ENCODE measurements at regions not wholly inside any gene's neighbourhood (a gene's known extent, or its start where the extent isn't known, plus 50 kb on each side); places are given as distances from the start of the nearest gene placed in this dataset.

DNA sequence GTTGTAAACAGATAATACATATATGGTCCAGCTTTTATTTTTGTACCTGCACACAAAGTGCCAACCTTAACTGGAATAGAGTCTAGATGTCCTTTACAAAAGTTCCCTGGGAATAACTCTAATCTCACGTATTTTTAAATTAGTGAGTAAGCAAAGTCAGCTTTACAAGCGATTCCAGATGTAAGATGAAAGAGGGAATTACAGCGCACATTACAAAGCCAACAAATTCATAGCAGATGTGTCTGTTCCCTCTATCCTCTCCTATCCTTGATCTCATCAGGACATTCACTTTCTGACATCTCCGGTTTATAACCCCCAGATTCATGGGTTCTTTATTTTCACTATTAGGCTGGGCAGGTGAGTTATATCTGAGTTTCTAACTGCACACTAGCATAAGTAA lies 406.8 kb upstream of the ZNF385D start:
- DNase-seq (ENCODE audit: low spot score in 2 of 2) (no peak), ATAC-seq (no peak)
- H3K27ac Mint-ChIP-seq = no peak overlapping the region
- no peaks in the 10 kb centered on the region for H3K36me3 Mint-ChIP-seq
- peaks cover 25% of the 10 kb centered on the region for H3K9me3 Mint-ChIP-seq
- no peaks in the 10 kb centered on the region for H3K4me1 Mint-ChIP-seq
- no peak overlapping the region for H3K4me3 Mint-ChIP-seq

DNA sequence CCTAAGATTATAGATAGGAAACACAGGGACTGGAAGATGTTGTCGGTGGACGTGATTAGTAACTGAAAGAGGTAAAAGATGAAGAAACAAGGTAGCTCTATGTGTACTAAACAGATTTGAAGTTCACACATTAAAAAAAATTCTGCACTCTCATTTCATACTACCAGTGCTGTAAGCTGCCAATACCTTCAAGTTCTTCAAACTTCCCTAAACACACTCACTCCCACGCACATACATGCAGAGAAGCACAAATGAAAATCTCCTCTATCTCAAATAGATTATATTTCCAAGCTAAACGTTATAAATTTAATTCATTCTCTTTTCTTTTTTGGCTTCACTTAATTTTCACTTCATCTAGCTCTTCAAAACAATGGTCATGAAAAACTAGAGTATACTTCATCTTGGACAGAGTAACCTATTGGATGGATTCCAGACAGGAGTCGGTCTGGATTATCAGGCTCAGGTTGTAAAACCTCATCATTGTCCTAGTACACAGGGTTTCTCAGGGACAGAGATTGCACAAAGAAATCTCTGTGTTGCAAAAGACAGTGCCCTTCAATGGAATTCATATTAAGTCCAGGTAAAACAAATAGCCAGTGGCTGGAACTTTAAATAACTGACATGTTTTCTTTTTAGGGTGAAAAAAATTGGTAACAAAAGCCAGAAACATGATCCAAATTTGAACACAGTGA lies 408.1 kb upstream of the ZNF385D start:
- DNase-seq (ENCODE audit: low spot score in 2 of 2) (no peak), ATAC-seq (no peak)
- Mint-ChIP-seq H3K36me3 (no peaks in the 10 kb centered on the region), H3K27ac (no peak overlapping the region), H3K4me1 (no peaks in the 10 kb centered on the region), H3K9me3 (peaks cover 23% of the 10 kb centered on the region), H3K4me3 (no peak overlapping the region)

DNA sequence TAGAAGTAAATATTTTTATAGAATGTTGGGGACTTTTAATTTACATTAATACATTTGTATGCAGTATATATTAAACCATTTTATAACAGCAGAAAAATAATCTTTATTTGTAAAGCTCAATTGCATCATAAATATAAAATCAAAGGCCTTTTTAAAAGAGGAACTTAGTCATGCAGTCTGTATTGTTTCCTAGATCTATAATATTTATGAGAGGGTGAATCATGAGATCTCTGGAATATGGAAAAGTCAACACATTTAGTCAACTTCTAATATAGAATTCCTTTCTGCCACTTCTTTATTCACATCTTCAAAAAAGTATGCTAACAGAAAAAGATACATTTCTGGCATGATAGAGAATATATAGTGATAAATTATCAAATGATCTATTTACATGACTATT lies 410.3 kb upstream of the ZNF385D start:
- Mint-ChIP-seq H3K27ac (no peak overlapping the region), H3K4me1 (no peaks in the 10 kb centered on the region), H3K9me3 (peaks cover 21% of the 10 kb centered on the region), H3K4me3 (no peak overlapping the region), H3K36me3 (no peaks in the 10 kb centered on the region)
- DNase-seq (ENCODE audit: low spot score in 2 of 2) (no peak), ATAC-seq (no peak)

DNA sequence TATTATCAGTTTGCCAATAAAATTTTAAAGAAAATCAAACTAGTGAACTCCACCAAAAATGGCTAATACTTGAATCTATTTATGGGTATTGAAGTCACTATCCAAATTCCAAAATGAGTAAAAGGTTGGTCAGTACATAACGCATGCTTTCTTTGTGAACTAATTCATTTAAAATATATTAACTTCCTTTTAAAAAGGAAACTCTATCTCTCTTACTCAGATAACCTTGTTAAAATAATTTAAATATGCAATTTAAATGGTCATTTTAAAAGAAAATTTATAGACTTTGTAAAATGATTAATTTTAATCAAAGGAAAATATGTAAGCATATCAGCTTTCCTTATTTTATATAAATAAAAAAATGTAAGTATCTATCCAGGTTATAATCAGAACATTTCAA lies 419.4 kb upstream of the ZNF385D start:
- no peak for ATAC-seq
- Mint-ChIP-seq H3K4me1 (no peaks in the 10 kb centered on the region), H3K27ac (no peak overlapping the region), H3K4me3 (no peak overlapping the region), H3K9me3 (peaks cover 6% of the 10 kb centered on the region), H3K36me3 (no peaks in the 10 kb centered on the region)
- DNase-seq (ENCODE audit: low spot score in 2 of 2) = no peak

DNA sequence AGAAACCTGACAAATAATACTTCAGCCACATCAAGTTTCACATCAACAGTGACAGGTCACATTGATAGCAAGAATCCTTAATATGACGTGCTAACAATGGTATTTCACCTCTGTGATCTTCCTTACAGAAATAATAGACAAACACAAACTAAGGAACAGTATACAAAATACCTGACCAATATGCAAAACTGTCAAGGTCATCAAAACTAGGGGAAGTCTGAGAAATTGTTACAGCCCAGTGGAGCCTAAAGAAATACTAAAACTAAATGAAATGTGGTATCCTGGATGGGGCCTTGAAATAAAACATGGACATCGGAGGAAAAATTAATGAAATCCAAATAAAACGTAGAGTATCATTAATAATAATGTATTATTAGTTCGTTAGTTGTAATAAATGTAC lies 422.0 kb upstream of the ZNF385D start:
- Mint-ChIP-seq H3K4me3 (no peak overlapping the region), H3K27ac (no peak overlapping the region), H3K36me3 (no peaks in the 10 kb centered on the region), H3K9me3 (no peaks in the 10 kb centered on the region), H3K4me1 (no peaks in the 10 kb centered on the region)
- ATAC-seq (no peak), DNase-seq (ENCODE audit: low spot score in 2 of 2) (no peak)

DNA sequence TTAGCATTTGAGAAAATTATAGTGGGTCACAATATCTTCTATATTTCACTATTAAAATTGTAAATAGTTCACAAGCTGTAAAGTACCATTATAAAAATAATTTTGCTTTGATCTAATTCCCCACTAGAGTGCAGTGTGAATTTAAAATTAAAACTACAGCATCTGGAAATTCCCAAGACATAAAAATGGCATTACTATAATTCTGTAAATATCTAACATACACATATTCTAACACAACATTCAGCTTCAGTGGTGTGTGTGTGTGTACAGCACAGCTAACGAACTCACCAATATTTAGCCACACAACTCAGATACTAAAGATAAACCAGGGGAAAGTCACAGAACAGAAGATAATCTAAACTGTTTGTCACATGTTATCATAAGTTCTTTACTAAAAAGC lies 424.9 kb upstream of the ZNF385D start:
- Mint-ChIP-seq H3K4me3 (no peak overlapping the region), H3K9me3 (peaks cover 9% of the 10 kb centered on the region), H3K36me3 (no peaks in the 10 kb centered on the region), H3K27ac (no peak overlapping the region), H3K4me1 (no peaks in the 10 kb centered on the region)
- ATAC-seq = no peak
- DNase-seq (ENCODE audit: low spot score in 2 of 2) = no peak

DNA sequence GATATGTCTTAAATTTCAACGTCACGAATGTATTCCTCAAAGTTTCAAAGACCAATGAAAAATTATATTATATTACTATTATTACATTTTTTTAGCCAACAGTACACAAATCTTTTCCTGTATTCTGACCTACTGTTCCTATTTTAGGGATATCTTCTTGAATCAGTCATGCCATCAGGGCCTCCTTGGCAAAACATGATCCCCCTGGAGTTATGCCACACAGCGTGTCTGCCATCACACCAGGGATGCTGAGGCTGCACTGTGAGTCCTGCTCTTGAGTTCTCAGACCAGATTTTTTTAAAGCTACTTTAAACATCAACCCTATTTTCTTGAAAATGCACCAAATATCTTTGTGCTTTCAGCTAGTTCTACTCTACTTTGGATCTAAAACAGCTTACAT lies 425.9 kb upstream of the ZNF385D start:
- peaks cover 9% of the 10 kb centered on the region for H3K9me3 Mint-ChIP-seq
- H3K4me1 Mint-ChIP-seq = no peaks in the 10 kb centered on the region
- DNase-seq (ENCODE audit: low spot score in 2 of 2) = no peak
- no peak overlapping the region for H3K27ac Mint-ChIP-seq
- no peaks in the 10 kb centered on the region for H3K36me3 Mint-ChIP-seq
- ATAC-seq = no peak
- H3K4me3 Mint-ChIP-seq = no peak overlapping the region

DNA sequence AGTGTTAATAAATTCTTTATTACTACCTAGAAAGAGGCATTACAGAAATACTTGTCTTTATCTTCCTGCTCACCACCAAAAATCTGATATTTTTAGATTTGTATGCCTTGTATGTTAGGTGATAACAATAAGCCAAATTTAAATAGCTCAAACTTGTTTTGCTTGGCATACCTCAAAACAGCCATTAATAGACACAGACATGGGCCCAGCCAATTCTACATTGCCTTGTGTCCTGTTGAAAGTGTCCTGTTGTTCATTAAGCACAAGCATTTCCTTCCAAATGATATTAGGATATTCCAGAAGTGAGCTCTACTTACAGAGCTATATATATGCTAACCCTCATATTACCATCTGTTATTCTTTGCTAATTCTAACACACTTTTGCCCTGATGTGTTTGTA lies 438.6 kb upstream of the ZNF385D start:
- peaks cover 10% of the 10 kb centered on the region for H3K9me3 Mint-ChIP-seq
- no peaks in the 10 kb centered on the region for H3K4me1 Mint-ChIP-seq
- H3K27ac Mint-ChIP-seq = no peak overlapping the region
- DNase-seq (ENCODE audit: low spot score in 2 of 2) = no peak
- ATAC-seq = no peak
- H3K4me3 Mint-ChIP-seq = no peak overlapping the region
- H3K36me3 Mint-ChIP-seq = no peaks in the 10 kb centered on the region

DNA sequence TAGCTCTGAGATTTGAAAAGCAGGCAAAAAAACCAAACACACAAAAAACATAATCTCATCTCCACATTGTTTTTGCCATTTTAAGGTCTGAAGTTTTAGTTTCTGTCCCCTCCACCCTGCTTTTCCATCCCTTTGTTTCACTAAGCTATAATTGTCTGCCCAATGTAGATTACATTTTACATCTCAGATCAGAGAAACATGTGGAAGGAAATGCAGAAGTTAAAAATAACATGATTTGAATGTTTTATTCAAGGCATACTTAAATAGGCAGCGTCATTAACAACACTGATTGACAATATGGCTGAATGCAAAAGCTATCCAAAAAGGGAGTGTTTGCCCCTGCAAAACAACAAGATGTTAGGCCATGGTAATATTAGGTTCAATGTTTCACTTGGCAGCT lies 448.1 kb upstream of the ZNF385D start:
- no peaks in the 10 kb centered on the region for H3K4me1 Mint-ChIP-seq
- ATAC-seq (no peak), DNase-seq (ENCODE audit: low spot score in 2 of 2) (no peak)
- no peak overlapping the region for H3K27ac Mint-ChIP-seq
- peaks cover 19% of the 10 kb centered on the region for H3K9me3 Mint-ChIP-seq
- no peak overlapping the region for H3K4me3 Mint-ChIP-seq
- H3K36me3 Mint-ChIP-seq = no peaks in the 10 kb centered on the region

DNA sequence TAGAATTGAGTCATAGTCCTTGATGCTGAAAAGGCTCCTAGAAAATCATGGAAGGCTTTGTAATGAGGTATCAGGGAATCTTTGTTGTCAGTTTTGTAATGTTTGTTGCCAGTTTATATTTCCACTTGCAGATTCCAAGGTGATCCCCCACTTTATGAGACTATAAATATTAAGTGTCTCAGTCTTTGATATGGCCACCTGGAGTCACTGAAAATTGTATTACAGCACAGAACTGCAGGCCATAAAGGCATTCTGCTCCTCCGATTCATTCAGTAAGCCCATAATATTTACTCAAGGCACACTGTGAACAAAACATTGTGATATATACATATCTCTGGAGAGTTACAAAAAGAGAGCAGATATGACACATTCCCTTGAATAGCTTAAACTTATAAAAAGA lies 457.8 kb upstream of the ZNF385D start:
- ATAC-seq = no peak
- no peak overlapping the region for H3K4me3 Mint-ChIP-seq
- no peak for DNase-seq (ENCODE audit: low spot score in 2 of 2)
- H3K4me1 Mint-ChIP-seq = no peaks in the 10 kb centered on the region
- H3K36me3 Mint-ChIP-seq = no peaks in the 10 kb centered on the region
- peaks cover 29% of the 10 kb centered on the region for H3K9me3 Mint-ChIP-seq
- H3K27ac Mint-ChIP-seq = no peak overlapping the region

DNA sequence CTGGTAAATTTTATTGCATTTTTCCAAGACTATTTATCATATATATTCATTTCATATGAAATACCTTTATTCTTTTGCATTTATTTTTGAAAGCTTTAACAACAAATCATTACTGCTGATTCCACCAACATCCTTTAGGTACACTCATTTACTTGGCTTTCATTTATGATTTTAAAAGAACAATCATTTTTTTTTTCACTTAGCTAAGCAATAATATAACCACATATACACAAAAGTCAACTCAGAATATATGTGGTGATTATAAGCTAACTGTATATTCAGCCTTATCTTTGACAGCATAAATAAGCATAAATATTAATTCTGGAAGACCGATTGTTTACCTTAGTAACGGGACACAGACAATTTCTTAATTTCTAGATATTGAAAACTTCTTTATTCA lies 458.6 kb upstream of the ZNF385D start:
- H3K36me3 Mint-ChIP-seq = no peaks in the 10 kb centered on the region
- peaks cover 24% of the 10 kb centered on the region for H3K9me3 Mint-ChIP-seq
- no peak for DNase-seq (ENCODE audit: low spot score in 2 of 2)
- H3K4me1 Mint-ChIP-seq = no peaks in the 10 kb centered on the region
- no peak overlapping the region for H3K4me3 Mint-ChIP-seq
- no peak for ATAC-seq
- no peak overlapping the region for H3K27ac Mint-ChIP-seq

DNA sequence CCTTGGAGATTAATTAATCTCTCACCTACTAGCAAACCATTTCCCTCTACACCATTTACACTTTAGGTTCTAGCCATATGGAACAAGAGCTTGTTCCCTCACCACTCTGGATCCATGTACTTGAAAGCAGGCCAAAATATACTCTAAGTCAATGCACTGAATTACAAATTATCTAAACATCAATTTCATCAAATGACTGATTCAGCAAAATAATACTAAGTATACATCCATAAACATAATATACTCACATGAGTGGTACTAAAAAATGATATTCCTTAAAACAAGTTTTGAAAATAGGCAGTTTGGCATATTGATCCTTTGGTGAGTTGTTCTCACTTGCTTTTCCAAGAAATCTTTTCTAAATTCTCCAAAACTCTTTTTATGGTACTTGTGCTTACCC lies 459.7 kb upstream of the ZNF385D start:
- no peaks in the 10 kb centered on the region for H3K4me1 Mint-ChIP-seq
- H3K9me3 Mint-ChIP-seq = peaks cover 23% of the 10 kb centered on the region
- no peaks in the 10 kb centered on the region for H3K36me3 Mint-ChIP-seq
- DNase-seq (ENCODE audit: low spot score in 2 of 2) (no peak), ATAC-seq (no peak)
- no peak overlapping the region for H3K4me3 Mint-ChIP-seq
- no peak overlapping the region for H3K27ac Mint-ChIP-seq

DNA sequence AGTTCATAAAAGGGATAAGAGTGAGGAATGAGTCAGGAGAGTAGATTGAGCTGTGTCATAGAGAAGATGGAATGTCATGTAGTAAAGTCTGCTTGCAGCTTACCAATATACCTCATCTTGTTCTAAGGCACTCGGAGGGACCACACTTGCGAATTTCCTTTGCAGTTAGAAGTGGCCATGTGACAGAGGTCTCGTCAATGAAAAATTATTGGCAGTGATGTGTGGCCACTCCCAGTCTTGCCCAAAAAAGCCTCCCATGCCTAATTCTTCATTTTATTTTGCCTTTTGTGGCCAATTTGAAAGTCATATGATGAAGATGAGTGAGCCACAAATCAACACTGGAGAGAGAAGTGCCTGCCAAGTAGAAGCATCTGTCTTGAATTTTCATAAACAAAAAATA lies 465.6 kb upstream of the ZNF385D start:
- peaks cover 18% of the 10 kb centered on the region for H3K9me3 Mint-ChIP-seq
- no peak for ATAC-seq
- H3K36me3 Mint-ChIP-seq = no peaks in the 10 kb centered on the region
- DNase-seq (ENCODE audit: low spot score in 2 of 2) = no peak
- H3K4me1 Mint-ChIP-seq = no peaks in the 10 kb centered on the region
- H3K4me3 Mint-ChIP-seq = no peak overlapping the region
- H3K27ac Mint-ChIP-seq = no peak overlapping the region

DNA sequence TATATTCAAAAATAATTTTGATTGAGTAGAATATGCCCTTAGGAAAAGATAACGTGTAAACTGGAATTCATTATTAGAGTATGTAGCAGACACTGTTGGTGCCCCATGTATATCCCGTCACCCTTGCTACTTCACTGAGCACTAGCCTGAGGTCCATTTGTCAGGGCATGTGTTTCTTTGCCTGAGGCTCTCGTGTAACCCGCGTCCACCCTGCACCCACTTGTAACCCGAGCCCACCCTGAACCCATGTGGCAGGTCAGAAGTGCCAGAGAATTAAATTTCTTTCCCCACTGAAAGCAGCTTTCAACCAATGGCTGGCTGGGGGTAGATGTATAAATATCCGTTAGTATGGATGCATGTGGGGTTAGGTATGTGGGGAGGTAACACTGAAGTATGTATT lies 474.2 kb upstream of the ZNF385D start:
- ATAC-seq (no peak), DNase-seq (ENCODE audit: low spot score in 2 of 2) (no peak)
- H3K4me1 Mint-ChIP-seq = no peaks in the 10 kb centered on the region
- H3K9me3 Mint-ChIP-seq = peaks cover 10% of the 10 kb centered on the region
- H3K4me3 Mint-ChIP-seq = no peak overlapping the region
- H3K36me3 Mint-ChIP-seq = no peaks in the 10 kb centered on the region
- no peak overlapping the region for H3K27ac Mint-ChIP-seq

DNA sequence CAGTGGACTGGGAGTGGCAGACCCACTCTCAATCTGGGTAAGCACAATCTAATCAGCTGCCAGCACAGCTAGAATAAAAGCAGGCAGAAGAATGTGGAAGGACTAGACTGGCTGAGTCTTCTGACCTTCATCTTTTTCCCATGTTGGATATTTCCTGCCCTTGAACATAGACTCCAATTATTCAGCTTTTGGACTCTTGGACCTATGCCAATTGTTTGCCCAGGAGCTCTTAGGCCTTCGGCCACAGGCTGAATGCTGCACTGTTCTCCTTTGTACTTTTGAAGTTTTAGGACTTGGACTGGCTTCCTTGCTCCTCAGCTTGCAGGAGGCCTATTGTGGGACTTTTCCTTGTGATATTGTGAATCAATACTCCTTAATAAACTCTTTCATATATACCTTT lies 477.7 kb upstream of the ZNF385D start:
- H3K27ac Mint-ChIP-seq = no peak overlapping the region
- H3K4me1 Mint-ChIP-seq = no peaks in the 10 kb centered on the region
- H3K9me3 Mint-ChIP-seq = peaks cover 19% of the 10 kb centered on the region
- no peaks in the 10 kb centered on the region for H3K36me3 Mint-ChIP-seq
- H3K4me3 Mint-ChIP-seq = no peak overlapping the region
- no peak for ATAC-seq
- no peak for DNase-seq (ENCODE audit: low spot score in 2 of 2)

DNA sequence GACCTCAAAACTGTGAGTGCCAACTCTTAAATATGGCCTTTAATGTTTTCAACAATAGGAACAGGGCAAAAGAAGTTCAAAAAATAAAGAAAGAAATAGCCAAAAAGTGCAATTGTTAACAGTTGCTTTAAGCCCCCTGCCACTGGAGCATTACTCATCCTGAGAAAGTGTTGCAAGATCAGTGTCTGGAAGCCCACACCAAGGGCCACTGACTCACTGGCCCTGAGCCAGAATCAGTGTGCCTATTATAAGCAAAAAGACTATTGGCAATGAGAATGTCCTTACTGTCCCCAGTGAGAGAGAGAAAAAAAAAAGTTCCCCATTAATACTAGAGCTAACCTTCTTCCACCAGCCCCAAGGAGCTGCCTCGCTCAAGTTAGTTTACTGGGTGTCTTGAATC lies 480.1 kb upstream of the ZNF385D start:
- Mint-ChIP-seq H3K27ac (no peak overlapping the region), H3K4me1 (no peaks in the 10 kb centered on the region), H3K4me3 (no peak overlapping the region), H3K9me3 (peaks cover 23% of the 10 kb centered on the region), H3K36me3 (no peaks in the 10 kb centered on the region)
- DNase-seq (ENCODE audit: low spot score in 2 of 2) (no peak), ATAC-seq (no peak)
